ENCODE measurements at regions not wholly inside any gene's neighbourhood (a gene's known extent, or its start where the extent isn't known, plus 50 kb on each side); places are given as distances from the start of the nearest gene placed in this dataset.

DNA sequence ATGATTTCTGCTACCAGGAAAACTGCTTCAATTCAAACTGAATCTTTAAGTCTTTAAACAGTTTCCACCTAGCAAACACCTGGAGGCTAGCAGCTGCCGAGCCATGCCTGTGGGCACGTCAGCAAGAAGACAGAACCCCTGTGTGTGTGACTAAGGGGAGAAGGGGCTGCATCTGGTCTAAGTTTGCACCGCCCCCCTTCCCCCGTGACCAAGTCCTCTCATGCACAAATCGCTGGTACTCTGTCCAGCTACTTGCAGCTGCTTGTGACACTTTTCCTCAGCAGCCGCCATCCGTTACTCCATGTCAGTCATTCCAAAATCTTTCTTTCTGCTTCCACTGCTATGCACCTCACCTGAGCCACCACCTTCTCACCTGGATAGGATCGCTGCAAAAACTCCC is 355.0 kb downstream of the SS18 start:
- no peak for TF ChIP-seq EZH2 (IDR thresholded peaks at IDR 0.05; ENCODE audit: insufficient read depth, poor library complexity, severe bottlenecking)
- no peak for TF ChIP-seq EZH2phosphoT487 (IDR thresholded peaks at IDR 0.05; ENCODE audit: insufficient read depth, low read depth)

Measured in GM23248 (cell line).